Mammary epithelial cell (primary cell): ENCODE measurements at regions not wholly inside any gene's neighbourhood (a gene's known extent, or its start where the extent isn't known, plus 50 kb on each side); places are given as distances from the start of the nearest gene placed in this dataset.
"Not testable (repeated sequence)": the region's sequence is repeated elsewhere in the genome, so short reads cannot be mapped to it uniquely, and the experiment has no call there.

Experiments
- CTCF ChIP-seq, 2 donors: IDR thresholded peaks in 1 of 2; conservative IDR thresholded peaks in 1 of 2; 2 replicates each; pipeline ENCODE4 v1.5.1; 2011 to 2012; ENCODE audit warnings: inconsistent platforms in 2 of 2, low read length in 2 of 2, mild to moderate bottlenecking in 2 of 2, control low read depth in 1 of 2, low read depth in 1 of 2; ENCODE audit not compliant: insufficient read depth in 1 of 2; ENCODE audit errors: extremely low read depth in 1 of 2
- EZH2 ChIP-seq: IDR thresholded peaks from 2 replicates; pipeline ENCODE4 v1.6.1; 2012; ENCODE audit warnings: low read length, inconsistent platforms, borderline replicate concordance

- not testable (repeated sequence) for TF ChIP-seq CTCF (conservative IDR thresholded peaks at IDR 0.05 in 1 of 2, IDR thresholded peaks at IDR 0.05 in 1 of 2; ENCODE audit: extremely low read depth in 1 of 2, insufficient read depth in 1 of 2, low read depth in 1 of 2, low read length in 2 of 2); EZH2
These were observed 1304.4 kb downstream of the ROBO2 start for GRCh38 chr3:78344267-78344666.
